Breast epithelium (tissue), 3 donors: ENCODE measurements at regions not wholly inside any gene's neighbourhood (a gene's known extent, or its start where the extent isn't known, plus 50 kb on each side); places are given as distances from the start of the nearest gene placed in this dataset.

Experiments used
- POLR2A ChIP-seq: fragments of 450-650 bp; IDR thresholded peaks from one replicate; pipeline ENCODE4 v1.6.1; 2016; ENCODE audit warnings: antibody characterized with exemption, mild to moderate bottlenecking, moderate library complexity
- TF ChIP-seq, protein P1 (sequence below), 3 donors: fragments of 450-650 bp; IDR thresholded peaks; one replicate each; pipeline ENCODE4 v1.5.1; 2016 to 2017; ENCODE audit warnings: antibody characterized with exemption in 3 of 3, mild to moderate bottlenecking in 3 of 3, moderate library complexity in 3 of 3

DNA sequence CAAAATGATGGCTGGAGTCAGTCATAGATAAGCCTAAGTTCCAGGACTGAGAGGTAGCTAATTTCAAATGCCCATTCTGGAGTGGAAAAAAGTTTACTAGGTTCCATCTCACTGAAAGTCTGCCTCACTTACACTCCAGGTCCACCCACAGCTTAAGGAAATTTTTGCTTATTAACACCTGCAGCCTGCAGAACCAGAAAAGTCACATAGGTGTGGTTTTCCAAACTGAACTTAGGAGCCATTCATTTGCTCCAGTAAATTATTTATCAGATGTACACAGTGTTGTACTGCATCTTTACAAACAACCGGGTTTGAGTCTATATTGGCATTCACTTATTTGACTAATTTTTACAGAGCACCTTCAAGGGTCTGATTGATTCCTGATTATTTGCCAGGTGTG is 157.4 kb upstream of the ARID2 start:
- TF ChIP-seq, protein P1, sequence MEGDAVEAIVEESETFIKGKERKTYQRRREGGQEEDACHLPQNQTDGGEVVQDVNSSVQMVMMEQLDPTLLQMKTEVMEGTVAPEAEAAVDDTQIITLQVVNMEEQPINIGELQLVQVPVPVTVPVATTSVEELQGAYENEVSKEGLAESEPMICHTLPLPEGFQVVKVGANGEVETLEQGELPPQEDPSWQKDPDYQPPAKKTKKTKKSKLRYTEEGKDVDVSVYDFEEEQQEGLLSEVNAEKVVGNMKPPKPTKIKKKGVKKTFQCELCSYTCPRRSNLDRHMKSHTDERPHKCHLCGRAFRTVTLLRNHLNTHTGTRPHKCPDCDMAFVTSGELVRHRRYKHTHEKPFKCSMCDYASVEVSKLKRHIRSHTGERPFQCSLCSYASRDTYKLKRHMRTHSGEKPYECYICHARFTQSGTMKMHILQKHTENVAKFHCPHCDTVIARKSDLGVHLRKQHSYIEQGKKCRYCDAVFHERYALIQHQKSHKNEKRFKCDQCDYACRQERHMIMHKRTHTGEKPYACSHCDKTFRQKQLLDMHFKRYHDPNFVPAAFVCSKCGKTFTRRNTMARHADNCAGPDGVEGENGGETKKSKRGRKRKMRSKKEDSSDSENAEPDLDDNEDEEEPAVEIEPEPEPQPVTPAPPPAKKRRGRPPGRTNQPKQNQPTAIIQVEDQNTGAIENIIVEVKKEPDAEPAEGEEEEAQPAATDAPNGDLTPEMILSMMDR (IDR thresholded peaks at IDR 0.05), result no peak
- no peak for TF ChIP-seq POLR2A
